ENCODE measurements at regions not wholly inside any gene's neighbourhood (a gene's known extent, or its start where the extent isn't known, plus 50 kb on each side); places are given as distances from the start of the nearest gene placed in this dataset.

DNA sequence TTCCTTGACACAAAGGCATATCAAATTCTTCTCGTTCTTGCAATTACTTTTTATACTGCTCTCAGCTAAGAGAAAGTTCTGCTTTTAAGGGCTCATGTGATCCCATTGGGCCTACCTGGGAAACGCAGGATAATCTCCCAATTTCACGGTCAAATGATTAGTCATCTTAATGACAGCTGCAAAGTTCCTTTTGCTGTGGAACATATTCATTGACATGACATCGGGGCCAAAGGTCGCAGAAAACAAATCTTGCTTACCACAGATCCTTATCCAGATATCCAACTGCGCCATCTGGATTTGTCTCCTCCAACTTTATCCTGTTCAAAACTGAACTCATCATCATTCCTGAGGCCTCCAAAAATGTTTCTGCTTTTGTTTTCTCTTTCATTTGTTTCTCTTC lies 1085.6 kb upstream of the WWC1 start:
- TF ChIP-seq FOXK1 (CRISPR knock-in tag; IDR thresholded peaks at IDR 0.05): no peak
- no peak for TF ChIP-seq CREM (CRISPR knock-in tag; IDR thresholded peaks at IDR 0.05)
- TF ChIP-seq, protein P1, sequence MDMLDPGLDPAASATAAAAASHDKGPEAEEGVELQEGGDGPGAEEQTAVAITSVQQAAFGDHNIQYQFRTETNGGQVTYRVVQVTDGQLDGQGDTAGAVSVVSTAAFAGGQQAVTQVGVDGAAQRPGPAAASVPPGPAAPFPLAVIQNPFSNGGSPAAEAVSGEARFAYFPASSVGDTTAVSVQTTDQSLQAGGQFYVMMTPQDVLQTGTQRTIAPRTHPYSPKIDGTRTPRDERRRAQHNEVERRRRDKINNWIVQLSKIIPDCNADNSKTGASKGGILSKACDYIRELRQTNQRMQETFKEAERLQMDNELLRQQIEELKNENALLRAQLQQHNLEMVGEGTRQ (CRISPR knock-in tag; IDR thresholded peaks at IDR 0.05): no peak
- TF ChIP-seq, protein P2, sequence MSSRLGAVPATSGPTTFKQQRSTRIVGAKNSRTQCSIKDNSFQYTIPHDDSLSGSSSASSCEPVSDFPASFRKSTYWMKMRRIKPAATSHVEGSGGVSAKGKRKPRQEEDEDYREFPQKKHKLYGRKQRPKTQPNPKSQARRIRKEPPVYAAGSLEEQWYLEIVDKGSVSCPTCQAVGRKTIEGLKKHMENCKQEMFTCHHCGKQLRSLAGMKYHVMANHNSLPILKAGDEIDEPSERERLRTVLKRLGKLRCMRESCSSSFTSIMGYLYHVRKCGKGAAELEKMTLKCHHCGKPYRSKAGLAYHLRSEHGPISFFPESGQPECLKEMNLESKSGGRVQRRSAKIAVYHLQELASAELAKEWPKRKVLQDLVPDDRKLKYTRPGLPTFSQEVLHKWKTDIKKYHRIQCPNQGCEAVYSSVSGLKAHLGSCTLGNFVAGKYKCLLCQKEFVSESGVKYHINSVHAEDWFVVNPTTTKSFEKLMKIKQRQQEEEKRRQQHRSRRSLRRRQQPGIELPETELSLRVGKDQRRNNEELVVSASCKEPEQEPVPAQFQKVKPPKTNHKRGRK (CRISPR knock-in tag; IDR thresholded peaks at IDR 0.05; ENCODE audit: borderline replicate concordance): no peak
- no peak for TF ChIP-seq TCF7 (CRISPR knock-in tag; IDR thresholded peaks at IDR 0.05; ENCODE audit: low read depth)
